Neural progenitor cell (in vitro differentiated cells): ENCODE measurements at regions not wholly inside any gene's neighbourhood (a gene's known extent, or its start where the extent isn't known, plus 50 kb on each side); places are given as distances from the start of the nearest gene placed in this dataset.

Experiments
- EZH2 ChIP-seq: fragments of 200-600 bp; sonication (generic); IDR thresholded peaks from 2 replicates; pipeline ENCODE4 v1.6.1; 2017; ENCODE audit warnings: antibody characterized with exemption, mild to moderate bottlenecking, moderate library complexity
- EZH2phosphoT487 ChIP-seq: fragments of 200-600 bp; sonication (generic); IDR thresholded peaks from 2 replicates; pipeline ENCODE4 v1.6.1; 2017; ENCODE audit warnings: antibody characterized with exemption
- TF ChIP-seq, protein P1 (sequence below): fragments of 200-600 bp; sonication (generic); IDR thresholded peaks from 2 replicates; pipeline ENCODE4 v1.5.1; 2017; ENCODE audit warnings: antibody characterized with exemption, mild to moderate bottlenecking

DNA sequence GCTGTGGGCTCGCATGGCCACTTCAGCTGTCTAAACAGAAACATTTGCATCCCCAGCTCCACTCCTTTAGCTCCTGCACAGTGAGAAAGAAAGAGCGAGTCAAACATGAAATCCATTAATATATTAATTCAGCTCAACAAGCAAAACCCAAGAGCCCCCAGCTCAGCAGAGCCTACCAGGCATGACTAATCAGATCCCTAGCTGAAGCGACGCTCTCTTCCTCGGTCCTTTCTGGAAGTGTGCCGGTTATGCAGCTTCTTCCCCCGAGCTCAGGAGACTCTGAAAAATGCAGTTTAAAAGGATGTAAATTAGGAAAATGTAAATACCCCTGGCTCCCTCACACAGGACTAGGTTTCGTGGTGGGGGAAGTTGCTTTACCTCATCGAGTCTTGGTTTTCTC, 221.5 kb downstream of the ANKRD30B start:
- TF ChIP-seq, protein P1, sequence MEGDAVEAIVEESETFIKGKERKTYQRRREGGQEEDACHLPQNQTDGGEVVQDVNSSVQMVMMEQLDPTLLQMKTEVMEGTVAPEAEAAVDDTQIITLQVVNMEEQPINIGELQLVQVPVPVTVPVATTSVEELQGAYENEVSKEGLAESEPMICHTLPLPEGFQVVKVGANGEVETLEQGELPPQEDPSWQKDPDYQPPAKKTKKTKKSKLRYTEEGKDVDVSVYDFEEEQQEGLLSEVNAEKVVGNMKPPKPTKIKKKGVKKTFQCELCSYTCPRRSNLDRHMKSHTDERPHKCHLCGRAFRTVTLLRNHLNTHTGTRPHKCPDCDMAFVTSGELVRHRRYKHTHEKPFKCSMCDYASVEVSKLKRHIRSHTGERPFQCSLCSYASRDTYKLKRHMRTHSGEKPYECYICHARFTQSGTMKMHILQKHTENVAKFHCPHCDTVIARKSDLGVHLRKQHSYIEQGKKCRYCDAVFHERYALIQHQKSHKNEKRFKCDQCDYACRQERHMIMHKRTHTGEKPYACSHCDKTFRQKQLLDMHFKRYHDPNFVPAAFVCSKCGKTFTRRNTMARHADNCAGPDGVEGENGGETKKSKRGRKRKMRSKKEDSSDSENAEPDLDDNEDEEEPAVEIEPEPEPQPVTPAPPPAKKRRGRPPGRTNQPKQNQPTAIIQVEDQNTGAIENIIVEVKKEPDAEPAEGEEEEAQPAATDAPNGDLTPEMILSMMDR: no peak
- TF ChIP-seq EZH2: no peak
- TF ChIP-seq EZH2phosphoT487: no peak
